ENCODE measurements at regions not wholly inside any gene's neighbourhood (a gene's known extent, or its start where the extent isn't known, plus 50 kb on each side); places are given as distances from the start of the nearest gene placed in this dataset.

DNA sequence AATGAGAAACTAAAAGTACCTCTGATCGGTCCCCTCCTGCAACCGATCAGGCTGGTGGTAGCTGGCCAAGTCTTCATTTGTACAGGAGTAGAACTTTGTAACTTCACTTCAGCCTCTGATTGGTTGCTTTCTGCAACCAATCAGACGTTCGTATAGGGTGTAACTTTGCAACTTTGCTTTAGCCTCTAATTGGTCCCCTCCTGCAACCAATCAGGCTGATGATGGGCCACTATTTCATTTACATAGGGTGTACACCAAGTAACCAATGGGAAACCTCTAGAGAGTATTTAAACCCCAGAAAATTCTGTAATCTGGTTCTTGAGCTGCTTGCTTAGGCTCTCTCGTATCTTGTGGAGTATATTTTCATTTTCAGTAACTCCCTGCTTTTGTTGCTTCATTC is 445.5 kb downstream of the MED10 start:
- TF ChIP-seq, protein P1, sequence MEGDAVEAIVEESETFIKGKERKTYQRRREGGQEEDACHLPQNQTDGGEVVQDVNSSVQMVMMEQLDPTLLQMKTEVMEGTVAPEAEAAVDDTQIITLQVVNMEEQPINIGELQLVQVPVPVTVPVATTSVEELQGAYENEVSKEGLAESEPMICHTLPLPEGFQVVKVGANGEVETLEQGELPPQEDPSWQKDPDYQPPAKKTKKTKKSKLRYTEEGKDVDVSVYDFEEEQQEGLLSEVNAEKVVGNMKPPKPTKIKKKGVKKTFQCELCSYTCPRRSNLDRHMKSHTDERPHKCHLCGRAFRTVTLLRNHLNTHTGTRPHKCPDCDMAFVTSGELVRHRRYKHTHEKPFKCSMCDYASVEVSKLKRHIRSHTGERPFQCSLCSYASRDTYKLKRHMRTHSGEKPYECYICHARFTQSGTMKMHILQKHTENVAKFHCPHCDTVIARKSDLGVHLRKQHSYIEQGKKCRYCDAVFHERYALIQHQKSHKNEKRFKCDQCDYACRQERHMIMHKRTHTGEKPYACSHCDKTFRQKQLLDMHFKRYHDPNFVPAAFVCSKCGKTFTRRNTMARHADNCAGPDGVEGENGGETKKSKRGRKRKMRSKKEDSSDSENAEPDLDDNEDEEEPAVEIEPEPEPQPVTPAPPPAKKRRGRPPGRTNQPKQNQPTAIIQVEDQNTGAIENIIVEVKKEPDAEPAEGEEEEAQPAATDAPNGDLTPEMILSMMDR (IDR thresholded peaks at IDR 0.05; ENCODE audit: low read length), result no peak
- no peak for TF ChIP-seq EZH2 (optimal IDR thresholded peaks at IDR 0.05; ENCODE audit: low read depth, low read length)

All from MM.1S (cell line).